NOMO-1 treated with DMSO at 0.1 percent for 48 hours (cell line): ENCODE measurements at regions not wholly inside any gene's neighbourhood (a gene's known extent, or its start where the extent isn't known, plus 50 kb on each side); places are given as distances from the start of the nearest gene placed in this dataset.

Experiments
- DNase-seq: peaks from one replicate; lab custom pipeline; 2025; ENCODE audit not compliant: unreplicated experiment; lab: John Stamatoyannopoulos, UW

- DNase-seq, result no peak
Measured at GRCh38 chr16:16869746-16870145, 490.8 kb downstream of the NPIPA7 start.

- DNase-seq, result no peak
Measured at GRCh38 chr16:16871196-16871595, 492.3 kb downstream of the NPIPA7 start.

- no peak for DNase-seq
Measured at GRCh38 chr16:16877061-16877460, 498.1 kb downstream of the NPIPA7 start.

- DNase-seq, result no peak
Measured at GRCh38 chr16:16879567-16880251, 500.8 kb downstream of the NPIPA7 start.

- DNase-seq, result no peak
Measured at GRCh38 chr16:16881814-16882213, 502.9 kb downstream of the NPIPA7 start.

- DNase-seq, result no peak
Measured at GRCh38 chr16:16882766-16883165, 503.8 kb downstream of the NPIPA7 start.

GRCh38 chr16:16884451-16884850, 505.5 kb downstream of the NPIPA7 start:
- no peak for DNase-seq

GRCh38 chr16:16887193-16887592, 508.3 kb downstream of the NPIPA7 start:
- DNase-seq, result no peak

GRCh38 chr16:16890964-16891363, 512.0 kb downstream of the NPIPA7 start:
- DNase-seq, result no peak

GRCh38 chr16:16904601-16905000, 525.7 kb downstream of the NPIPA7 start:
- DNase-seq, result no peak

- no peak for DNase-seq
Measured at GRCh38 chr16:16905850-16906249, 526.9 kb downstream of the NPIPA7 start.

- DNase-seq, result no peak
Measured at GRCh38 chr16:16907089-16907488, 528.1 kb downstream of the NPIPA7 start.

GRCh38 chr16:16908077-16908476, 529.1 kb downstream of the NPIPA7 start:
- DNase-seq, result no peak

GRCh38 chr16:16909126-16909525, 530.2 kb downstream of the NPIPA7 start:
- DNase-seq, result no peak

- no peak for DNase-seq
Measured at GRCh38 chr16:16910666-16911065, 531.7 kb downstream of the NPIPA7 start.

- no peak for DNase-seq
Measured at GRCh38 chr16:16915771-16916170, 536.8 kb downstream of the NPIPA7 start.

GRCh38 chr16:16917191-16917785, 538.3 kb downstream of the NPIPA7 start:
- no peak for DNase-seq

GRCh38 chr16:16923479-16923878, 544.5 kb downstream of the NPIPA7 start:
- DNase-seq, result no peak

- DNase-seq, result no peak
Measured at GRCh38 chr16:16924613-16925012, 545.7 kb downstream of the NPIPA7 start.

- DNase-seq, result no peak
Measured at GRCh38 chr16:16925432-16925831, 545.3 kb downstream of the XYLT1 start.

GRCh38 chr16:16928532-16929109, 542.1 kb downstream of the XYLT1 start:
- DNase-seq, result peak; percentile 36

GRCh38 chr16:16930309-16931000, 540.3 kb downstream of the XYLT1 start:
- DNase-seq, result no peak
